ENCODE measurements at regions not wholly inside any gene's neighbourhood (a gene's known extent, or its start where the extent isn't known, plus 50 kb on each side); places are given as distances from the start of the nearest gene placed in this dataset.
"Not testable (repeated sequence)": the region's sequence is repeated elsewhere in the genome, so short reads cannot be mapped to it uniquely, and the experiment has no call there.

DNA sequence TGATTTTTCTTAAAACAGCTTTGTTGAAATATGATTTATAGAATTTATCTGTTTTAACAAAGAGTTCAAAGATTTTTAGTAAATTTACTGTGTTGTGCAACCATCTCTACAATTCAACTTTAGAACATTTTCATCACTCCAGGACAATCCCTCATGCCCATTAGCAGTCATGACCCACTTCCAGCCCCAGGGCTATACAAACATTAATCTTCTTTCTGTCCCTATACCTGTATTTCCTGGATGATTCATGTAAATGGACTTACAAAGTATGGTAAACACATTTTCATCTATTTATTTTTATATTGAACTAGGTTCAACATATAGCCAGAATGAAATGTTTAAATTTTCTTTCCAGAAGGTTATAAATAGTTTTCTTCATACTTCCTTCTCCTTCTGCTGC, 127.8 kb upstream of the CCDC180 start:
- no peak for DNase-seq (ENCODE audit: low read depth, low spot score)

DNA sequence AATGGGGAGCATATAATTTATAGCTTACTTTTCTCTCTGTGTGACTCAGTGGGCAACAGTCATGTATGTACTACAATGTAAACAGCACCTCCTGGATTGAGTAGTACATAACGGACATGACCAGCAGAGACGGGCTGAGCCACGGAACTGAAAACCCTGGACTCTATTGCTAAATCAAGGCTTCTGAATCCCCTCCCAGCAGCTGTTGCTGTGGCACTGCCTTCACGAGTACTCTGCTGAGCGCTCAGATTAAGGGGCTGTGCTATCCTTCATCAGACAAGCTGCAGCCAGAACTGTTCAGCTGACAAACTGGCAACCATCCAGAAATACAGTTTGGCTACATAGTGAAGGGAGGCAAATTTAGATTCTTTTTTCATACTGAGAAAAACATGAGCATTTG, 131.3 kb upstream of the CCDC180 start:
- DNase-seq (ENCODE audit: low read depth, low spot score): no peak

DNA sequence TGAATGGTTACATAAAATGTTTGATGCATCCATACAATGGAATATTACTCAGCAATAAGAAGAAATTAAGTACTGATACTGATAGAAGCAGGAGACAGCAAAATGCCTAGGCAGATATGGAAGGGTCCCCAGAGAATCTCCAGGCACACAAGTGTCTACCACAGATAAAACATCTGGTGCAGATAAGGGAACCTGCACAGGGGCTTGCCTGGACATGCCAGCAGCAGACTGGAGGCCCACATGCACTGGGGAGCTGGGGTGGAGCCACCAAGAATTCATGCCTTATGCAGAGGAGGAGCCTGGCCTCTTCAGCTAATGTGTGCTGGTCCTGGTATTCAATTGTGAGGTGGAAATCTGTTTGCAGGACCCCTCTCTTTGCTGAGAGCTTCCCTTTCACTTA, 129.2 kb upstream of the CTSV start:
- DNase-seq (ENCODE audit: low read depth, low spot score): not testable (repeated sequence)

DNA sequence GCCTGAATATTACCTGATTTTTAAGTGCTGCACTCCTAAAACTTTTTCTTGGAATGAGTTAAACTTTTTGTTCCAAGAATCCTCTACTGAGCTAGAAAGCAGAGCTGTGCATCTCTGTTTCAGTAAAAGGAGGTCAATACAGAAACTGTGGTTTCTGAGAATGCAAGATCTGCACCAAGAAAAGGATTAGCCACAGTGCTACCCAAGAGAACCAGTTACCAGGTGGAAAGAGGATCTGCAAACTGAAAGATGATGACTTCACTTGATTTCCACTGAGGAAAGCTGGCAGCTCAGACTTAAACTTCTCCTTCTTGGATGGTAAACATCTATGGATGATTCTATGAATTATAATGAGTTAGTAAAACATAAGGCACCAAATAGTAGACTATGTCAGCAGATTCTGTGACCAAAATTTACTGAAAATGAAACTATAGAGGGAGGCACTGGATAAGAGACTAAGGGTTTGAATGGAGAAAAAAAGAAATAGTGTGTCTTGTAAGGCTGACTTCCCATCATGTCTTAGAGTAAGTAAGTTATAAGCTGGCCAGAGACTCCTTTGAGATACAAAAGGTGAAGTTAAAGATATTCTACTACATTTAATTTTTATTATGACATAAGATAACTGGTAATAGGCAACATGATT, 127.7 kb upstream of the CTSV start:
- DNase-seq (ENCODE audit: low read depth, low spot score): not testable (repeated sequence)

DNA sequence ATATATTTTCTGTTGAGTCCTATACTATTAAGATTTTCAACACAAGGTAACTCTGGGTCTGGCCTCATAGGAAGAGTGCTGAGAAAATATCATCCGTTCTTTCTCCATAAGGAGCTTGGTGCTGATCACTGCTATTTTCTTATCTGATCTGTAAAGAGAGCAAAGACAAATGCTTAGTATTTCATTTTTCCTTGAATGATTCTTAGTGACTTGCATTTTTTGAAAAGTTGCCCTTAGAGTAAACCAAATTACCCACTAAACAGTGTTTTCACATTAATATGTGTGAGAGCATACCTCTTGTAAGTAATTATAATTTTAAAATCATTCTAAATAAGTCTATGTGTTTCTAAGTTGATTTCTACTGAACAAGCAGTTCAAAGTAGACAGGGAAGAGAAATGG, 121.3 kb upstream of the CTSV start:
- DNase-seq (ENCODE audit: low read depth, low spot score): no peak

DNA sequence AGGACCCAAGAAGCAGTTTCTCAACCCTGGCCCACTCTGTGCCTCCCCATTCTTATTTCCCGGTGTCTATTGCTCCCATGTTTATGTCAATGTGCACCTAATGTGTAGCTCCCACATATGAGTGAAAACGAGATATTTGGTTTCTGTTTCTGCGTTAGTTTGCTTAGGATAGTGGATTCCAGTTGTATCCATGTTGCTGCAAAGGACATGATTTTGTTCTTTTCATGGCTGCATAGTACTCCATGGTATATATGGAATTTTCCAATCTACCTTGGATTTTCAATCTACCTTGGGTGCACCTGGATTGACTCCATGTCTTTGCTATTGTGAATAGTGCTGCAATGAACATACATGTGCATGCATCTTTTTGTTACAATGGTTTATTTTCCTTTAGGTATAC, 119.8 kb upstream of the CTSV start:
- not testable (repeated sequence) for DNase-seq (ENCODE audit: low read depth, low spot score)

DNA sequence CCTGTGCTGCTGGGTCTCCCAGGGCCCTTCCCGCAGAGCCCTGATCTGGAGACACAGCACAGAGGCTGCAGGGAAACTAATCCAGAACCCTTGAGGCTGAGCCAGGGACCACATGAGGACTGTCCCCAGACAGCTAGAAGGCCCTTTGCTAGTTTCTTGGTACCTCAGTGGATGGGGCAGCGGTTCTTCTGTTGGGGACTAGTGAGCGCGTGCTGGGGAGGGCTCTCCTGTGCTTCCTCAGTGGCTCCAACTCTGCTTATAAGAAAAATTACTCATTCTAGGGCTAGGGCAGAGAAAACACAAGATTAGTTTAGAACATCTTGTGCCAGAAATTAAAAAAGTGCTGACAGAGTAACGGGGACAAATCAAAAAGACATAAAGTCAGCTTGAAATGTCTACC, 116.5 kb upstream of the CTSV start:
- DNase-seq (ENCODE audit: low read depth, low spot score): not testable (repeated sequence)

DNA sequence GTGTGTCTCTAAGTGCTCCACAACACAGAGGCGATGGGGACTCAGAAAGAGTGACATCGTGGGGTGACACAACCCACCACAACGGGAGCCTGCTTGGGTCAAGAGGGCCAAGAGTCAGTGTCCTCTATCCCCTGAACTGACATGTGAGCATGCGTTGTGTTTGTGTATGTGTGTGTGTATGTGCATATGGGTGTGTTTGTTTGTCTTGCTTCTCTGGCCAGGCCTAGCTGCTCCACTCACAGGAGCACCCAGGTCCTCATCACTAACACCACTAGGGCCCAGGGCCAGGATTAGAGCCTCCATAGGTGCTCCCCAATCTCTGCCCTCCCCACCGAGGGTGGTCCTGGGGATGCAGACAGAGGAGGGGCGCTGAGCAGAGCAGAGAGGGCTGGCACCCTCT, 115.0 kb upstream of the CTSV start:
- no peak for DNase-seq (ENCODE audit: low read depth, low spot score)

DNA sequence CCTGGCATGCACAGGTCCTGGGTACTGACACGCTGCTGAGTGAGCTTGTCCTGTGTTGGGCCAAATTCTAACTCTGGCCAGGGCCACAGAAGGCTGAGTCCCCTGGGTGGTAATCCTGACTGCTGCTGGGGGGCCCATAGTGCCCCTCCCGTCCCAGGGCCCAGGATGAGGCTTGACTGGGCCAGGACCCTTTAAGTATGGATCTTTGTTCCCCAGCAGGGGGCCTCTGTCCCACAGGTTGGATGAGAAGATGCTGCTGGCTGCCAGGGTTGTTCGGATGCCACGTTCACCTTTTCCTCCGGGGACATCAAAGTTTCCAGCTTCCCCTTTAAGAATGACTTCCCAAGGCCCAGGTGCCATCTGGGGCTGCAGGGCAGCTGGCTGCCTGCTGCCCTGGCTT, 114.2 kb upstream of the CTSV start:
- DNase-seq (ENCODE audit: low read depth, low spot score): not testable (repeated sequence)

DNA sequence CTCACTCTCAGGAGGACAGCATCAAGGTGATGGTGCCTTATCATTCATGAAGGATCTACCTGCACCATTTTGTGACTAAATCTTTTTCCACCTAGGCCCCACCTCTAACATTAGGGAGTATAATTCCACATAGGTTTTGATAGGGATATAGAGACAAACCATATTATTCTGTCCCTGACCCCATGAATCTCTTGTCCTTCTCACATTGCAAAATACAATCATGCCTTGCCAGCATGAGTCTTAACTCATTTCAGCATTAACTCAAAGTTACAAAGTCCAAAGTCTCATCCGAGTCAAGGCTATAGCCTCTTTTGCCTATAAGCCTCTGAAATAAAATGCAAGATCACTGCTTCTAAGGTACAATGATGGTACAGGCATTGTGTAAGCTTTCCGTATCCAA, 111.5 kb upstream of the CTSV start:
- not testable (repeated sequence) for DNase-seq (ENCODE audit: low read depth, low spot score)

DNA sequence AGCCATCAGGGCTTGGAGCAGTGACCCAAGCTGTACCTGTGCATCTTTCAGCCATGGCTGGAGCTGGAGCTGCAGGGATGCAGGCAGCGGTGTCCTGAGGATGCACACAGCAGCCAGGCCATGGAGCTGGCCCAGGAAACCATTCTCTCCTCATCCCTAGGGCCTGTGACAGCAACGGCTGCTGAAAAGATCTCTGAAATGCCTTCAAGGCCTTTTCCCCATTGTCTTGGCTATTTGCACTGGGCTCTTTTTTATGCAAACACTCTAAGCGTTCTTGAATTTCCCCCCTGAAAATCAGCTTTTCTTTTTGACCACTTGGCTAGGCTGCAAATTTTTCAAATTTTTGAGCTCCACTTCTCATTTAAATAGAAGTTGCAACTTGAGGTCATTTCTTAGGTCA, 109.5 kb upstream of the CTSV start:
- DNase-seq (ENCODE audit: low read depth, low spot score): not testable (repeated sequence)

DNA sequence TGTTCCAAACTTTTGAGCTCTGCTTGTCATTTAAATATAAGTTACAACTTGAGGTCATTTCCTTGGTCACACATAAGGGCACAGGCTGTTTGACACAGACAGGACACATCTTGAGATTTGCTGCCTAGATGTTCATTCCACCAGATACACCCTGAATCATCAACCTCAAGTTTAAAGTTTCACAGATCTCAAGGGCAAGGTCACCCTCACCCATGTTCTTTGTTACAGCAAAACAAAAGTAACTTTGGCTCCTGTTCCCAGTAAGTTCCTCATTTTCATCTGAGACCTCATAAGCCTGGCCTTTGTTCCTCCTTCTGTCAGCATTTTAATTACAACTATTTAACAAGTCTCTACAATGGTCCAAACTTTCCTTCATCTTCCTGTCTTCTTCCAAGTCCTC, 106.7 kb upstream of the CTSV start:
- DNase-seq (ENCODE audit: low read depth, low spot score): not testable (repeated sequence)

DNA sequence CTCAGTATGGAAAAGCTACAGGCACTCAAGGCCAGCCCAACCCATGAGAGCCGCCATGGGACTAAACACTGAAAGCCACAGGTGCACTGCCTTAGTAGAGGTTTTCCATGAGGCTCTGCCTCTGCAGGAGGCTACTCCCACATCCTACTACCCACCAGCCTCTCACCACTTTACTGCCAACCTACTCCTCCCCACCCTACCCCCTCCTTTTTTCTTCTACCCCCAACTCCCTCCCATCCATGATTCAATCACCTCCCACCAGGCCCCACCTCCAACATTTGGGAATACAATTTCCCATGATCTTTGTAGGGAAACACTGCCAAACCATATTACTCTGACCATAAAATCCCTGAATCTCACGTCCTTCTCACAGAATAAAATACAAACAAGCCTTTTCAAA, 101.6 kb upstream of the CTSV start:
- DNase-seq (ENCODE audit: low read depth, low spot score): no peak

DNA sequence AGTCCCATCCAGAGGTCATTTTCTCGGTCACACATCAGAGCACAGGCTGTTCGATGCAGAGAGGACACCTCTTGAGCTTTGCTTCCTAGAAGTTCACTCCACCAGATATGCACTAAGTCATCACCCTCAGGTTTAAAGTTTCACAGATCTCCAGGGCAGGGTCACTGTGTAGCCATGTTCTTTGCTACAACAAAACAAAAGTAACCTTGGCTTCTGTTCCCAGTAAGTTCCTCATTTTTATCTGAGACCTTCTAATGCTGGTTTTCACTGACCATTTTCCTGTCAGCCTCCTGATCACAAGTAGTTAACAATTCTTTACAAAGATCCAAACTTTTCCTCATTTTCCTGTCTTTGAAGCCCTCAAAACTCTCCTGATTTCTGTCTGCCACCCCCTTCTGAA, 97.5 kb upstream of the CTSV start:
- DNase-seq (ENCODE audit: low read depth, low spot score): no peak

DNA sequence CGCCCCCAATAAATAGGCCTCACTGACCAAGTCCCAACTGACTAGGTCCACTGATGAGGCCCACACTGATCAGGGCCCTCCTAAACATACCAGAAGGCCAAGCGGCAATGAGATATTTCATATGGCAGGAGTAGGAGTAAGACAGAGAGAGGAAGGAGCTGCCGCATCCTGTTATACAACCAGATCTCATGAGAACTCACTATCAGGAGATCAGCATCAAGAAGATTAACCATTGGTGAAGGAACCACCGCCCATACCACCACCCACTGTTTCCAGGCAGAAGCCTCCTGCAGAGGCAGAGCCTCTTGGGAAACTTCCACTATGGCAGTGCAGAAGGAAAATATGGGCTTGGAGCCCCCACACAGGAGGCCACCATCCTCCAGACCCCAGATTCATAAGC, 95.0 kb upstream of the CTSV start:
- DNase-seq (ENCODE audit: low read depth, low spot score): not testable (repeated sequence)

DNA sequence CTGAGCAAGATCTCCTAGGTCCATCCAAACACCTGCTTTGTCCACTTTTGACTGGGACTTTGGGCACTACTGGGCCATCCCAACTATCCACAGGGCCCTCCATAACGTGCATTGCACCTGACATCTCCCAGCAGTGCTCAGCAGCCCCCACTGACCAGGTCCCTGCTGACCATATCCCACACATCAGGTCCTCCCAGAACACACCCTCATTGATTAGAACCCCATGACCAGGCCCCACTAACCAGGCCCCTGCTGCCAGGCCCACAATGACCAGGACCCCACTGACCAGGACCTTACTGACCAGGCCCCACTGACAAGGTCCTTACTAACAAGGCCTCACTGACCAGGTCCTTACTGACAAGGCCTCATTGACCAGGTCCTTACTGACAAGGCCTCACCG, 93.9 kb upstream of the CTSV start:
- DNase-seq (ENCODE audit: low read depth, low spot score): no peak

DNA sequence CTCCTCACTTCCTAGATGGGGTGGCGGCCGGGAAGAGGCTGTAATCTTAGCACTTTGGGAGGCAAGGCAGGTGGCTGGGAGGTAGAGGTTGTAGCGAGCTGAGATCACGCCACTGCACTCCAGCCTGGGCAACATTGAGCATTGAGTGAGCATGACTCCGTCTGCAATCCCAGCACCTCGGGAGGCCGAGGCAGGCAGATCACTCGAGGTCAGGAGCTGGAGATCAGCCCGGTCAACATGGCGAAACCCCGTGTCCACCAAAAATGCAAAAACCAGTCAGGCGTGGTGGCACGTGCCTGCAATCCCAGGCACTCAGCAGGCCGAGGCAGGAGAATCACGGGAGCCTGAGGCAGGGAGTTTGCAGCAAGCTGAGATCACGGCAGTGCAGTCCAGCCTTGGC, 91.9 kb upstream of the CTSV start:
- not testable (repeated sequence) for DNase-seq (ENCODE audit: low read depth, low spot score)

DNA sequence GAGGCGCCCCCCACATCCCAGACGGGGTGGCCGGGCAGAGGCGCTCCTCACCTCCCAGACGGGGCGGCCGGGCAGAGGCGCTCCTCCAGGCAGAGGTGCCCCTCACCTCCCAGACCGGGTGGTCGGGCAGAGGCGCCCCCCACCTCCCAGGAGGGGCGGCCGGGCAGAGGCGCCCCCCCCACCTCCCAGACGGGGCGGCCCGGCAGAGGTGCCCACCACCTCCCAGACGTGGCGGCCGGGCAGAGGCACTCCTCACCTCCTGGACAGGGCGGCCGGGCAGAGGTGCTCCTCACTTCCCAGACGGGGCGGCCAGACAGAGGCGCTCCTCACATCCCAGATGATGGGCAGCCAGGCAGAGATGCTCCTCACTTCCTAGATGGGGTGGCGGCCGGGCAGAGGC, 91.4 kb upstream of the CTSV start:
- not testable (repeated sequence) for DNase-seq (ENCODE audit: low read depth, low spot score)

DNA sequence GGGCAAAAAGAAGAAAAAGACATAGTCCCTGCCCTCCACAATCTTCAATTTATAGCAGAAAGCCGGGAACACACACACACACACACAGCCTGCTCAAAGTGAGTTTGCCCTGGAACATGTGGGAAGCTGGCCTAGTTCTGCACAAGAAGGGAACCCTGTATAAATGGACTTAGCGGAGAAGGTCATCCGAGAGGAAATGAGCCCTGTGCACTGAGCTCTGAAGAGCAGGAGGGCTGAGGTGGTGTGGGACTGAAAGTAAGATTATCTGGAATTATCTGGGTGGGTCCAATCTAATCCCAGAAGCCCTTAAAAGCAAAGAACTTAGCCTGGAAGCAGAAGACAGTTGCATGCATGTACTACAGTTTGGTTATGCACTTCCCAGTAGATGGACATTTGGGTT, 90.0 kb upstream of the CTSV start:
- DNase-seq (ENCODE audit: low read depth, low spot score): no peak

DNA sequence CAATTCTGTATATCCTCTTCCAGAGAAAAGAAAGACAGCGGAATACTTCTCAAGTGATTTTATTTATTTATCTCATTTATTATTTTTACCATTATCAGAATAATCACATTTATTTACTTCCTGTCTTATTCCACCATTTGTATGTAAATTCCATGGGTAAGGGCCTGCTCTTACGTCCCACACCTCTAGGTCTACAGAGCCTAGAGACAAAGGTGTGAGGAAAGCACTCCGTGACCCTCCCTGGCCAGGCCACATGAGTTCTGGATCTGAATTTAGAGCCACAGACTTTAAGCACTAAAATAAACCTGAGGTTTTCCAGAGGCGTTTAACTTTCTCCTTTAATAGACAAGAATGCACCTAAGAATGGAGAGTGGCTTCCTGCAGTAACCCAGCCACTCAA, 85.3 kb upstream of the CTSV start:
- DNase-seq (ENCODE audit: low read depth, low spot score): no peak

DNA sequence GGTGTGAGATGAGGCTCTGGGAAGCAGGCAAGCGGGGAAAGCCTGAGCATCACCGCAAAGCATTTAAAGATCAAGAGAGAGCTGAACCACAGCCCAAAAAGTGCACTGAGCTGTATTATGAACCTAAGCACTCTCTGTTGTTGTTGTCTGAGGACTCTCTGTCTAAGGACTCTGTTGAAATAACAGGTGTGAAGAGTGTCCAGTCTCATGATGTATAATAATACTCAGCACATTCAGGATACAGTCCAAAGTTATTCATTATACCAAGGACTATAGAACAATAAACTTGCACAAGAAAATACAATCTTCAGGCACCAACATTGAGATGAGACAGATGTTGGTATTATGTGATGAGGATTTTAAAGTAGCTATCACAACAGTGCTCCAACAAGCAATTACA, 71.8 kb upstream of the CTSV start:
- DNase-seq (ENCODE audit: low read depth, low spot score): no peak

DNA sequence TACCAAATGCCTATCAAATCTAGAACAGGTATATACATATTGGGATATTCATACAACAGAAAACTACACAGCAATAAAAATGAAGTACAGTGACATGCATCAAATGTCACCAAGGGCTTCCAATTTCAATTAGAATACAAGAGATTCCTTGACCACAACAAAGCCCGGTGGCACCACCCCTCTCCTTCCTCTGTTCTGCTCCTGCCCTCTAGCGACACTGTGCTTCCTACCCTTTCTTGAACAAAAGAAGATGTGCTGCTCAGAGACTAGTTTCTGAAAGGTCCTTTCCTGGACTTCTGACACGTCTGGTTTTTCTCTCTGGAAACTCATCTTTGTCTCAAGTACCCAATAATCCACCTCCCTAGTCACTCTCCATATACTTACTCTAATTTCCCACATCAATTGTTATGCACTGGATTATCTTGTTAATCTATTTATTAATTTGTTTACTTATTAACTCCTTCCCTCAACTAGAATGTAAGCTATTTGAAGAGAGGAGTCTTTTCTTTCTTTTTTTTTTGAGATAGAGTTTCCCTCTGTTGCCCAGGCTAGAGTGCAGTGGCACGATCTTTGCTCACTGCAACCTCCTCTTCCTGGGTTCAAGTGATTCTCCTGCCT, 70.4 kb upstream of the CTSV start:
- DNase-seq (ENCODE audit: low read depth, low spot score): no peak

DNA sequence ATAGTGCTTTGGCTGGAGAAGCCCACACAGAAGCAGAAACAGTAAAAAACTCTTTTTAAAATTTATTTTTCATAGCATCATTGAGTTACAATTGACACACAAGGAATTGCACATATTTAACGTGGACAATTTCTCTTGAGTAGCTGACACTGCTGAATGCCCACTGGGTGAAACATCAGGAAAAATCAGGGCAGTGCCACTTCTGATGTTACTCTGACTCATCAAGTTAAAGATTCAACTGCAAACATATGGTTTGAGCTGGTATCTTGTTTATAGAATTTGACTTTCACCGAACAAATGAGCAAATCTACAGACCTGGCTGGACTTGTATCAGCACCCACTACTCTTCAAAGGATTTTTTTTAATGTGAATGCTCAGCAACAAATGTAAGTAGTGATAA, 66.3 kb upstream of the CTSV start:
- not testable (repeated sequence) for DNase-seq (ENCODE audit: low read depth, low spot score)

Data from smooth muscle cell of the brain vasculature (primary cell).